Gastrocnemius medialis (tissue), 4 donors: ENCODE measurements at regions not wholly inside any gene's neighbourhood (a gene's known extent, or its start where the extent isn't known, plus 50 kb on each side); places are given as distances from the start of the nearest gene placed in this dataset.
"Not testable (repeated sequence)": the region's sequence is repeated elsewhere in the genome, so short reads cannot be mapped to it uniquely, and the experiment has no call there.

Source experiments
- CTCF ChIP-seq, 5 experiments: fragments of 450-650 bp in 3 of 5; fragments of 200-600 bp in 2 of 5; sonication (generic) in 2 of 5; IDR thresholded peaks in 4 of 5; conservative IDR thresholded peaks in 1 of 5; 1 replicate in 4 of 5; 2 replicates in 1 of 5; pipeline ENCODE4 v1.5.1; 2016 to 2019; ENCODE audit warnings: antibody characterized with exemption in 5 of 5, mild to moderate bottlenecking in 3 of 5, moderate library complexity in 3 of 5
- POLR2A ChIP-seq, 2 donors: fragments of 450-650 bp; IDR thresholded peaks; one replicate each; pipeline ENCODE4 v1.6.1; 2017; ENCODE audit warnings: antibody characterized with exemption in 2 of 2, mild to moderate bottlenecking in 2 of 2, moderate library complexity in 2 of 2

GRCh38 chr15:20433468-20433867 lies 108.1 kb downstream of the GOLGA6L6 start:
- not testable (repeated sequence) for TF ChIP-seq CTCF (IDR thresholded peaks at IDR 0.05 in 4 of 5, conservative IDR thresholded peaks at IDR 0.05 in 1 of 5); POLR2A (IDR thresholded peaks at IDR 0.05)
